ENCODE measurements at regions not wholly inside any gene's neighbourhood (a gene's known extent, or its start where the extent isn't known, plus 50 kb on each side); places are given as distances from the start of the nearest gene placed in this dataset.

DNA sequence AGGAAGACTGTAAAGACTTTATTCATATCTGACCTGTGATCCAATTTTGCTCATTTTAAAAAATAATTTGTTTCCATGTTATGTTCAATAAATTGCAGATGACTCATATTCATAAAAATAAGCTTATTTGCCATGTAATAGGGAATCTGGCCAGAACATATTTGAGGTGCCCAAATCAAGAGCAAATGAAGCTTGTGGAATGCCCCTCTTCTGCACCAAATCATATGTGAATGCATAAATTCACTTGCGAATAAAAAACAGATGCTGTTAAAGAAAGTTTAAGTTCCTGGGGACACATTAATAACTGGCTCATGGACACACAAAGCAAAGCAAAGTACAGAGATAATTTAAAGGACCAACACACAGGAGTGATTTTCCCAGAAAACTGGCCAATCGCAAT lies 279.0 kb upstream of the CDH2 start:
- no peak overlapping the region for H3K9ac ChIP-seq (ENCODE audit: insufficient read depth in 1 of 2, low read length in 2 of 2)
- DNase-seq, result no peak
- no peaks in the 10 kb centered on the region for H3K9me3 ChIP-seq (ENCODE audit: control insufficient read depth in 4 of 4, insufficient read depth in 3 of 4, low read length in 3 of 4)
- no peak for ATAC-seq (ENCODE audit: insufficient read depth, low FRiP score)
- no peak overlapping the region for H3K27ac ChIP-seq (ENCODE audit: low read depth in 1 of 2, low read length in 1 of 2)
- no peaks in the 10 kb centered on the region for H3K27me3 ChIP-seq (ENCODE audit: control insufficient read depth in 3 of 3, insufficient read depth in 3 of 3, low read length in 2 of 3)
- no peak overlapping the region for H3K4me3 ChIP-seq
- no peaks in the 10 kb centered on the region for H3K4me1 ChIP-seq (ENCODE audit: control insufficient read depth in 5 of 5, insufficient read depth in 5 of 5, low read length in 5 of 5)
- TF ChIP-seq, protein P1, sequence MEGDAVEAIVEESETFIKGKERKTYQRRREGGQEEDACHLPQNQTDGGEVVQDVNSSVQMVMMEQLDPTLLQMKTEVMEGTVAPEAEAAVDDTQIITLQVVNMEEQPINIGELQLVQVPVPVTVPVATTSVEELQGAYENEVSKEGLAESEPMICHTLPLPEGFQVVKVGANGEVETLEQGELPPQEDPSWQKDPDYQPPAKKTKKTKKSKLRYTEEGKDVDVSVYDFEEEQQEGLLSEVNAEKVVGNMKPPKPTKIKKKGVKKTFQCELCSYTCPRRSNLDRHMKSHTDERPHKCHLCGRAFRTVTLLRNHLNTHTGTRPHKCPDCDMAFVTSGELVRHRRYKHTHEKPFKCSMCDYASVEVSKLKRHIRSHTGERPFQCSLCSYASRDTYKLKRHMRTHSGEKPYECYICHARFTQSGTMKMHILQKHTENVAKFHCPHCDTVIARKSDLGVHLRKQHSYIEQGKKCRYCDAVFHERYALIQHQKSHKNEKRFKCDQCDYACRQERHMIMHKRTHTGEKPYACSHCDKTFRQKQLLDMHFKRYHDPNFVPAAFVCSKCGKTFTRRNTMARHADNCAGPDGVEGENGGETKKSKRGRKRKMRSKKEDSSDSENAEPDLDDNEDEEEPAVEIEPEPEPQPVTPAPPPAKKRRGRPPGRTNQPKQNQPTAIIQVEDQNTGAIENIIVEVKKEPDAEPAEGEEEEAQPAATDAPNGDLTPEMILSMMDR (IDR thresholded peaks at IDR 0.05; ENCODE audit: control extremely low read depth, extremely low read depth), result no peak
- no peaks in the 10 kb centered on the region for H3K36me3 ChIP-seq (ENCODE audit: control insufficient read depth in 4 of 4, insufficient read depth in 4 of 4, low read length in 4 of 4)
- 91 to 96% methylated on average over 2 of the region's 2 CpGs for WGBS, 2 donors

DNA sequence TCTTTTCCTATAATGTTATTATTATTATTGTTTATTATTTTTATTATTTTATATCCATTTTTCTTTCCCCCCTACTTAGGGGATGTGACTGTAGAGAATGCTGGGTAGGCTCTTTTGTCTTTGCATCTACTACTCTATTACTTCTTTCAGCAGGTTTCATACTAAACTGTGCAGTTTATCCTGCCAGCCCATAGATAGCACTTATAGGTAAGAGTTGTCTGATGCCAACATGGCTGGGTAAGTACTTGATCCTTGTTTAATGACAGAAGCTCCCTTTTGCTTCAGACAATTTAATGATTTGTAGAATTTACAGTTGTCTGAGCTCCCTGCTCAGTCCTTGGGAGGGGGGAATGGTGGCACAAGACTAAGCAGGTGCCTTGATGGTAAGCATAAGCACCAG lies 262.9 kb upstream of the CDH2 start:
- H3K36me3 ChIP-seq (ENCODE audit: control insufficient read depth in 4 of 4, insufficient read depth in 4 of 4, low read length in 4 of 4), result no peaks in the 10 kb centered on the region
- H3K9me3 ChIP-seq (ENCODE audit: control insufficient read depth in 4 of 4, insufficient read depth in 3 of 4, low read length in 3 of 4), result peaks cover 0 to 2% (median 0%) of the 10 kb centered on the region in 4 donors
- no peaks in the 10 kb centered on the region for H3K4me1 ChIP-seq (ENCODE audit: control insufficient read depth in 5 of 5, insufficient read depth in 5 of 5, low read length in 5 of 5)
- no peaks in the 10 kb centered on the region for H3K27me3 ChIP-seq (ENCODE audit: control insufficient read depth in 3 of 3, insufficient read depth in 3 of 3, low read length in 2 of 3)
- ATAC-seq (ENCODE audit: insufficient read depth, low FRiP score) (no peak), DNase-seq (no peak)
- TF ChIP-seq, protein P1 (IDR thresholded peaks at IDR 0.05; ENCODE audit: control extremely low read depth, extremely low read depth), result no peak
- no peak overlapping the region for H3K9ac ChIP-seq (ENCODE audit: insufficient read depth in 1 of 2, low read length in 2 of 2)
- H3K27ac ChIP-seq (ENCODE audit: low read depth in 1 of 2, low read length in 1 of 2), result no peak overlapping the region
- no peak overlapping the region for H3K4me3 ChIP-seq

DNA sequence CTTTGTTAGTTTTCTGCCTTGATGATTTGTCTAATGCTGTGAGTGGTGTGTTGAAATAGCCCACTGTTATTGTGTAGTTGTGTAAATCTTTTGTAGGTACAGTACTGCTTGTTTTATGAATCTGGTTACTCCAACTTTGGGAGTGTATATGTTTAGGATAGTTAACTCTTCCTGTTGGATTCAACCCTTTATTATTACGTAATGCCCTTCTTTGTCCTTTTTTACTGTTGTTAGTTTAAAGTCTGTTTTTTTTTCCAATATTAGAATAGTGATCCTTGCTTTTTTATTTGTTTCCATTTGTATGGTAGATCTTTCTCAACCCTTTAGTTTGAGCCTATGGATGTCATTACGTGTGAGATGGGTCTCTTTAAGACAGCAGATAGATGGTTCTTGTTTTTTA lies 261.5 kb upstream of the CDH2 start:
- Histone ChIP-seq H3K27ac (ENCODE audit: low read depth in 1 of 2, low read length in 1 of 2) (no peak overlapping the region), H3K36me3 (ENCODE audit: control insufficient read depth in 4 of 4, insufficient read depth in 4 of 4, low read length in 4 of 4) (no peaks in the 10 kb centered on the region), H3K9me3 (ENCODE audit: control insufficient read depth in 4 of 4, insufficient read depth in 3 of 4, low read length in 3 of 4) (peaks cover 0 to 2% (median 0%) of the 10 kb centered on the region in 4 donors), H3K4me3 (no peak overlapping the region), H3K9ac (ENCODE audit: insufficient read depth in 1 of 2, low read length in 2 of 2) (no peak overlapping the region), H3K4me1 (ENCODE audit: control insufficient read depth in 5 of 5, insufficient read depth in 5 of 5, low read length in 5 of 5) (no peaks in the 10 kb centered on the region), H3K27me3 (ENCODE audit: control insufficient read depth in 3 of 3, insufficient read depth in 3 of 3, low read length in 2 of 3) (no peaks in the 10 kb centered on the region)
- TF ChIP-seq, protein P1 (IDR thresholded peaks at IDR 0.05; ENCODE audit: control extremely low read depth, extremely low read depth), result no peak
- no peak for DNase-seq
- 71 to 79% methylated on average over 2 of the region's 2 CpGs for WGBS, 2 donors
- no peak for ATAC-seq (ENCODE audit: insufficient read depth, low FRiP score)

DNA sequence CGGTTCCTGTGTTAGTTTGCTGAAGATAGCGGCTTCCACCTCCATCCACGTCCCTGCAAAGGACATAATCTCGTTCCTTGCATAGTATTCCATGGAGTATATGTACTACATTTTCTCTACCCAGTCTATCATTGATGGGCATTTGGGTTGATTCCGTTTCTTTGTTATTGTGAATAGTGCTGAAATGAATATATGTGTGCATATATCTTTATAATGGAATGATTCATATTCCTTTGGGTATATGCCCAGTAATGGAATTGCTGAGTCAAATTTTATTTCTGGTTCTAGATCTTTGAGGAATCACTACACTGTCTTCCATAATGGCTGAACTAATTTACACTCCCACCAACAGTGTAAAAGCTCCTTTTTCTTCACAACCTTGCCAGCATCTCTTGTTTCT lies 255.4 kb upstream of the CDH2 start:
- H3K27me3 ChIP-seq (ENCODE audit: control insufficient read depth in 3 of 3, insufficient read depth in 3 of 3, low read length in 2 of 3), result no peaks in the 10 kb centered on the region
- no peak for DNase-seq
- no peaks in the 10 kb centered on the region for H3K4me1 ChIP-seq (ENCODE audit: control insufficient read depth in 5 of 5, insufficient read depth in 5 of 5, low read length in 5 of 5)
- H3K9me3 ChIP-seq (ENCODE audit: control insufficient read depth in 4 of 4, insufficient read depth in 3 of 4, low read length in 3 of 4), result no peaks in the 10 kb centered on the region
- ATAC-seq (ENCODE audit: insufficient read depth, low FRiP score), result no peak
- WGBS, 2 donors, result 88% methylated on average over 5 of the region's 5 CpGs
- H3K9ac ChIP-seq (ENCODE audit: insufficient read depth in 1 of 2, low read length in 2 of 2), result no peak overlapping the region
- H3K27ac ChIP-seq (ENCODE audit: low read depth in 1 of 2, low read length in 1 of 2), result no peak overlapping the region
- no peak overlapping the region for H3K4me3 ChIP-seq
- no peaks in the 10 kb centered on the region for H3K36me3 ChIP-seq (ENCODE audit: control insufficient read depth in 4 of 4, insufficient read depth in 4 of 4, low read length in 4 of 4)
- TF ChIP-seq, protein P1 (IDR thresholded peaks at IDR 0.05; ENCODE audit: control extremely low read depth, extremely low read depth), result no peak

Measured in lung (tissue), 11 donors.